ENCODE measurements at regions not wholly inside any gene's neighbourhood (a gene's known extent, or its start where the extent isn't known, plus 50 kb on each side); places are given as distances from the start of the nearest gene placed in this dataset.

GRCh38 chr2:21646345-21646744 is 522.6 kb downstream of the TDRD15 start:
- Histone ChIP-seq H3K27ac (ENCODE audit: low read depth, low read length) (no peak overlapping the region), H3K27me3 (ENCODE audit: control insufficient read depth in 1 of 2, insufficient read depth in 2 of 2, low read length in 2 of 2) (no peaks in the 10 kb centered on the region), H3K9me3 (ENCODE audit: low read length) (no peaks in the 10 kb centered on the region), H3K36me3 (ENCODE audit: insufficient read depth, low read length) (no peaks in the 10 kb centered on the region), H3K9ac (ENCODE audit: low read length) (no peak overlapping the region), H3K4me3 (ENCODE audit: low read depth in 1 of 2, low read length in 2 of 2) (no peak overlapping the region), H3K4me1 (ENCODE audit: insufficient read depth, low read length) (no peaks in the 10 kb centered on the region)

GRCh38 chr2:21650569-21650968 is 526.8 kb downstream of the TDRD15 start:
- Histone ChIP-seq H3K4me1 (ENCODE audit: insufficient read depth, low read length) (no peaks in the 10 kb centered on the region), H3K27ac (ENCODE audit: low read depth, low read length) (no peak overlapping the region), H3K36me3 (ENCODE audit: insufficient read depth, low read length) (no peaks in the 10 kb centered on the region), H3K4me3 (ENCODE audit: low read depth in 1 of 2, low read length in 2 of 2) (no peak overlapping the region), H3K27me3 (ENCODE audit: control insufficient read depth in 1 of 2, insufficient read depth in 2 of 2, low read length in 2 of 2) (no peaks in the 10 kb centered on the region), H3K9ac (ENCODE audit: low read length) (no peak overlapping the region), H3K9me3 (ENCODE audit: low read length) (no peaks in the 10 kb centered on the region)

GRCh38 chr2:21655136-21655535 is 531.4 kb downstream of the TDRD15 start:
- H3K27me3 ChIP-seq (ENCODE audit: control insufficient read depth in 1 of 2, insufficient read depth in 2 of 2, low read length in 2 of 2), result no peaks in the 10 kb centered on the region
- peaks cover 22% of the 10 kb centered on the region for H3K4me1 ChIP-seq (ENCODE audit: insufficient read depth, low read length)
- H3K4me3 ChIP-seq (ENCODE audit: low read depth in 1 of 2, low read length in 2 of 2), result no peak overlapping the region
- no peaks in the 10 kb centered on the region for H3K36me3 ChIP-seq (ENCODE audit: insufficient read depth, low read length)
- no peak overlapping the region for H3K9ac ChIP-seq (ENCODE audit: low read length)
- no peaks in the 10 kb centered on the region for H3K9me3 ChIP-seq (ENCODE audit: low read length)
- no peak overlapping the region for H3K27ac ChIP-seq (ENCODE audit: low read depth, low read length)

- no peak overlapping the region for H3K4me3 ChIP-seq (ENCODE audit: low read depth in 1 of 2, low read length in 2 of 2)
Measured at GRCh38 chr2:21656330-21657075, 532.7 kb downstream of the TDRD15 start.

GRCh38 chr2:21657445-21657844 is 533.7 kb downstream of the TDRD15 start:
- Histone ChIP-seq H3K4me1 (ENCODE audit: insufficient read depth, low read length) (peaks cover 22% of the 10 kb centered on the region), H3K9me3 (ENCODE audit: low read length) (no peaks in the 10 kb centered on the region), H3K27me3 (ENCODE audit: control insufficient read depth in 1 of 2, insufficient read depth in 2 of 2, low read length in 2 of 2) (no peaks in the 10 kb centered on the region), H3K36me3 (ENCODE audit: insufficient read depth, low read length) (no peaks in the 10 kb centered on the region), H3K27ac (ENCODE audit: low read depth, low read length) (no peak overlapping the region), H3K4me3 (ENCODE audit: low read depth in 1 of 2, low read length in 2 of 2) (no peak overlapping the region), H3K9ac (ENCODE audit: low read length) (no peak overlapping the region)

More at GRCh38 chr2:21656330-21657075, 532.7 kb downstream of the TDRD15 start:
- Histone ChIP-seq H3K27ac (ENCODE audit: low read depth, low read length) (no peak overlapping the region), H3K9me3 (ENCODE audit: low read length) (no peaks in the 10 kb centered on the region), H3K36me3 (ENCODE audit: insufficient read depth, low read length) (no peaks in the 10 kb centered on the region), H3K4me1 (ENCODE audit: insufficient read depth, low read length) (peaks cover 22% of the 10 kb centered on the region), H3K27me3 (ENCODE audit: control insufficient read depth in 1 of 2, insufficient read depth in 2 of 2, low read length in 2 of 2) (no peaks in the 10 kb centered on the region), H3K9ac (ENCODE audit: low read length) (no peak overlapping the region)

GRCh38 chr2:21658269-21658668 is 534.5 kb downstream of the TDRD15 start:
- H3K27ac ChIP-seq (ENCODE audit: low read depth, low read length), result no peak overlapping the region
- no peaks in the 10 kb centered on the region for H3K27me3 ChIP-seq (ENCODE audit: control insufficient read depth in 1 of 2, insufficient read depth in 2 of 2, low read length in 2 of 2)
- no peak overlapping the region for H3K4me3 ChIP-seq (ENCODE audit: low read depth in 1 of 2, low read length in 2 of 2)
- peaks cover 22% of the 10 kb centered on the region for H3K4me1 ChIP-seq (ENCODE audit: insufficient read depth, low read length)
- H3K9me3 ChIP-seq (ENCODE audit: low read length), result no peaks in the 10 kb centered on the region
- no peaks in the 10 kb centered on the region for H3K36me3 ChIP-seq (ENCODE audit: insufficient read depth, low read length)
- no peak overlapping the region for H3K9ac ChIP-seq (ENCODE audit: low read length)

GRCh38 chr2:21658907-21659477 is 535.2 kb downstream of the TDRD15 start:
- Histone ChIP-seq H3K4me1 (ENCODE audit: insufficient read depth, low read length) (peaks cover 22% of the 10 kb centered on the region), H3K9ac (ENCODE audit: low read length) (no peak overlapping the region), H3K27ac (ENCODE audit: low read depth, low read length) (no peak overlapping the region)

GRCh38 chr2:21664083-21664482 is 540.3 kb downstream of the TDRD15 start:
- Histone ChIP-seq H3K9me3 (ENCODE audit: low read length) (no peaks in the 10 kb centered on the region), H3K27me3 (ENCODE audit: control insufficient read depth in 1 of 2, insufficient read depth in 2 of 2, low read length in 2 of 2) (no peaks in the 10 kb centered on the region), H3K4me3 (ENCODE audit: low read depth in 1 of 2, low read length in 2 of 2) (no peak overlapping the region)

More at GRCh38 chr2:21658907-21659477, 535.2 kb downstream of the TDRD15 start:
- no peaks in the 10 kb centered on the region for H3K27me3 ChIP-seq (ENCODE audit: control insufficient read depth in 1 of 2, insufficient read depth in 2 of 2, low read length in 2 of 2)
- H3K4me3 ChIP-seq (ENCODE audit: low read depth in 1 of 2, low read length in 2 of 2), result no peak overlapping the region
- no peaks in the 10 kb centered on the region for H3K9me3 ChIP-seq (ENCODE audit: low read length)
- H3K36me3 ChIP-seq (ENCODE audit: insufficient read depth, low read length), result no peaks in the 10 kb centered on the region

GRCh38 chr2:21667638-21668037 is 543.9 kb downstream of the TDRD15 start:
- Histone ChIP-seq H3K27me3 (ENCODE audit: control insufficient read depth in 1 of 2, insufficient read depth in 2 of 2, low read length in 2 of 2) (no peaks in the 10 kb centered on the region), H3K4me1 (ENCODE audit: insufficient read depth, low read length) (no peaks in the 10 kb centered on the region), H3K27ac (ENCODE audit: low read depth, low read length) (no peak overlapping the region), H3K9ac (ENCODE audit: low read length) (no peak overlapping the region), H3K9me3 (ENCODE audit: low read length) (no peaks in the 10 kb centered on the region), H3K36me3 (ENCODE audit: insufficient read depth, low read length) (no peaks in the 10 kb centered on the region), H3K4me3 (ENCODE audit: low read depth in 1 of 2, low read length in 2 of 2) (no peak overlapping the region)

More at GRCh38 chr2:21664083-21664482, 540.3 kb downstream of the TDRD15 start:
- Histone ChIP-seq H3K4me1 (ENCODE audit: insufficient read depth, low read length) (peaks cover 2% of the 10 kb centered on the region), H3K9ac (ENCODE audit: low read length) (no peak overlapping the region), H3K27ac (ENCODE audit: low read depth, low read length) (no peak overlapping the region), H3K36me3 (ENCODE audit: insufficient read depth, low read length) (no peaks in the 10 kb centered on the region)

- H3K9ac ChIP-seq (ENCODE audit: low read length), result no peak overlapping the region
- H3K36me3 ChIP-seq (ENCODE audit: insufficient read depth, low read length), result no peaks in the 10 kb centered on the region
- no peak overlapping the region for H3K4me3 ChIP-seq (ENCODE audit: low read depth in 1 of 2, low read length in 2 of 2)
- H3K4me1 ChIP-seq (ENCODE audit: insufficient read depth, low read length), result no peaks in the 10 kb centered on the region
- no peak overlapping the region for H3K27ac ChIP-seq (ENCODE audit: low read depth, low read length)
- H3K27me3 ChIP-seq (ENCODE audit: control insufficient read depth in 1 of 2, insufficient read depth in 2 of 2, low read length in 2 of 2), result no peaks in the 10 kb centered on the region
- H3K9me3 ChIP-seq (ENCODE audit: low read length), result no peaks in the 10 kb centered on the region
Measured at GRCh38 chr2:21668078-21668710, 544.4 kb downstream of the TDRD15 start.

GRCh38 chr2:21676041-21676440 is 552.3 kb downstream of the TDRD15 start:
- no peak overlapping the region for H3K9ac ChIP-seq (ENCODE audit: low read length)
- no peaks in the 10 kb centered on the region for H3K4me1 ChIP-seq (ENCODE audit: insufficient read depth, low read length)
- no peaks in the 10 kb centered on the region for H3K36me3 ChIP-seq (ENCODE audit: insufficient read depth, low read length)
- no peaks in the 10 kb centered on the region for H3K9me3 ChIP-seq (ENCODE audit: low read length)
- H3K27me3 ChIP-seq (ENCODE audit: control insufficient read depth in 1 of 2, insufficient read depth in 2 of 2, low read length in 2 of 2), result no peaks in the 10 kb centered on the region
- H3K4me3 ChIP-seq (ENCODE audit: low read depth in 1 of 2, low read length in 2 of 2), result no peak overlapping the region
- no peak overlapping the region for H3K27ac ChIP-seq (ENCODE audit: low read depth, low read length)
